HG03342 (cell line): ENCODE measurements at regions not wholly inside any gene's neighbourhood (a gene's known extent, or its start where the extent isn't known, plus 50 kb on each side); places are given as distances from the start of the nearest gene placed in this dataset.

Source experiments
- ATAC-seq: cut with Tn5 transposase; IDR thresholded peaks from one replicate; pipeline ENCODE4 v1.9.1; 2021; ENCODE audit warnings: mild to moderate bottlenecking, moderate library complexity; ENCODE audit not compliant: unreplicated experiment

- no peak for ATAC-seq
Measured at GRCh38 chr6:91447081-91447480, 860.2 kb upstream of the MAP3K7 start.

- no peak for ATAC-seq
Measured at GRCh38 chr6:91443405-91443804, 856.5 kb upstream of the MAP3K7 start.

- peak; percentile 40 for ATAC-seq
Measured at GRCh38 chr6:91442342-91442741, 855.5 kb upstream of the MAP3K7 start.

GRCh38 chr6:91438570-91438969, 851.7 kb upstream of the MAP3K7 start:
- no peak for ATAC-seq

- ATAC-seq: no peak
Measured at GRCh38 chr6:91437315-91437729, 850.5 kb upstream of the MAP3K7 start.

- ATAC-seq: no peak
Measured at GRCh38 chr6:91436448-91436847, 849.6 kb upstream of the MAP3K7 start.

- no peak for ATAC-seq
Measured at GRCh38 chr6:91435630-91436029, 848.8 kb upstream of the MAP3K7 start.

- ATAC-seq: no peak
Measured at GRCh38 chr6:91434576-91434975, 847.7 kb upstream of the MAP3K7 start.

- ATAC-seq: no peak
Measured at GRCh38 chr6:91433660-91434534, 847.0 kb upstream of the MAP3K7 start.

- ATAC-seq: no peak
Measured at GRCh38 chr6:91428953-91429560, 842.2 kb upstream of the MAP3K7 start.

GRCh38 chr6:91428296-91428695, 841.4 kb upstream of the MAP3K7 start:
- ATAC-seq: no peak

GRCh38 chr6:91420243-91420642, 833.4 kb upstream of the MAP3K7 start:
- no peak for ATAC-seq

GRCh38 chr6:91415031-91415605, 828.2 kb upstream of the MAP3K7 start:
- ATAC-seq: no peak

GRCh38 chr6:91412532-91412931, 825.7 kb upstream of the MAP3K7 start:
- ATAC-seq: no peak

- ATAC-seq: no peak
Measured at GRCh38 chr6:91407706-91408105, 820.8 kb upstream of the MAP3K7 start.

GRCh38 chr6:91392951-91393350, 806.1 kb upstream of the MAP3K7 start:
- ATAC-seq: no peak

GRCh38 chr6:91387290-91388059, 800.6 kb upstream of the MAP3K7 start:
- no peak for ATAC-seq

GRCh38 chr6:91386204-91386603, 799.3 kb upstream of the MAP3K7 start:
- no peak for ATAC-seq

GRCh38 chr6:91383207-91383606, 796.3 kb upstream of the MAP3K7 start:
- ATAC-seq: no peak

GRCh38 chr6:91376686-91377085, 789.8 kb upstream of the MAP3K7 start:
- ATAC-seq: no peak

- ATAC-seq: no peak
Measured at GRCh38 chr6:91366781-91367180, 779.9 kb upstream of the MAP3K7 start.
